Common myeloid progenitor, CD34-positive (primary cell): ENCODE measurements at regions not wholly inside any gene's neighbourhood (a gene's known extent, or its start where the extent isn't known, plus 50 kb on each side); places are given as distances from the start of the nearest gene placed in this dataset.

ENCODE experiments used
- CTCF ChIA-PET: fragments of 350-600 bp; sonication (Branson Sonifier 250); formaldehyde crosslinking; loops from one replicate; lab custom pipeline; 2021; ENCODE audit warnings: antibody characterized with exemption; lab: Charles Lee
- POLR2A ChIA-PET: fragments of 350-600 bp; sonication (Branson Sonifier 250); formaldehyde crosslinking; loops from one replicate; lab custom pipeline; 2021; ENCODE audit warnings: antibody characterized with exemption; lab: Charles Lee
- DNase-seq, 3 donors: peaks; one replicate each; pipeline versions ENCODE4 v3.0.0 to v3.0.0-alpha.2; 2013
- H3K27ac ChIP-seq, 2 experiments: 1 replicate in 1 of 2; 2 replicates in 1 of 2; pipeline ENCODE4 v1.7.0; 2013; ENCODE audit warnings: inconsistent platforms in 2 of 2, low read length in 2 of 2, mild to moderate bottlenecking in 2 of 2, low read depth in 1 of 2, moderate library complexity in 1 of 2; ENCODE audit not compliant: severe bottlenecking in 2 of 2, insufficient read depth in 1 of 2, poor library complexity in 1 of 2
- H3K27me3 ChIP-seq, 5 experiments: replicated peaks in 2 of 5; 1 replicate in 3 of 5; 2 replicates in 2 of 5; pipeline versions ENCODE4 v1.6.1 to v1.7.0; 2013; ENCODE audit warnings: low read length in 4 of 5, mild to moderate bottlenecking in 2 of 5, moderate library complexity in 2 of 5, inconsistent platforms in 1 of 5; ENCODE audit not compliant: insufficient read depth in 5 of 5, control insufficient read depth in 4 of 5
- H3K36me3 ChIP-seq, 4 experiments: 1 replicate in 2 of 4; 2 replicates in 2 of 4; pipeline versions ENCODE4 v1.6.1 to v1.7.0; 2013; ENCODE audit warnings: low read length in 3 of 4, control low read depth in 1 of 4, mild to moderate bottlenecking in 1 of 4; ENCODE audit not compliant: control insufficient read depth in 4 of 4, insufficient read depth in 4 of 4
- H3K4me1 ChIP-seq, 4 experiments: 1 replicate in 3 of 4; 2 replicates in 1 of 4; pipeline versions ENCODE4 v1.6.1 to v1.7.1; 2013; ENCODE audit warnings: low read length in 3 of 4, mild to moderate bottlenecking in 3 of 4, control low read depth in 1 of 4, inconsistent platforms in 1 of 4, moderate library complexity in 1 of 4; ENCODE audit not compliant: control insufficient read depth in 4 of 4, insufficient read depth in 4 of 4; ENCODE audit errors: control extremely low read depth in 1 of 4
- H3K4me3 ChIP-seq, 7 experiments: 1 replicate in 4 of 7; 2 replicates in 3 of 7; pipeline versions ENCODE4 v1.5.1 to v1.7.0; 2013; ENCODE audit warnings: mild to moderate bottlenecking in 7 of 7, low read length in 6 of 7, moderate library complexity in 6 of 7, inconsistent platforms in 2 of 7, low read depth in 2 of 7, control low read depth in 1 of 7; ENCODE audit not compliant: insufficient read depth in 4 of 7, control insufficient read depth in 1 of 7; ENCODE audit errors: extremely low read depth in 1 of 7
- H3K9me3 ChIP-seq, 5 experiments: 1 replicate in 4 of 5; 2 replicates in 1 of 5; pipeline versions ENCODE4 v1.6.1 to v1.7.1; 2013; ENCODE audit warnings: low read length in 4 of 5, mild to moderate bottlenecking in 2 of 5, inconsistent platforms in 1 of 5, low read depth in 1 of 5, moderate library complexity in 1 of 5; ENCODE audit not compliant: control insufficient read depth in 4 of 5, insufficient read depth in 2 of 5; ENCODE audit errors: control extremely low read depth in 1 of 5
- WGBS: methylation state at CpG from one replicate; pipeline ENCODE4 v1.1.5; 2013; ENCODE audit not compliant: insufficient coverage; 5-methylcytosine and 5-hydroxymethylcytosine counted together

DNA sequence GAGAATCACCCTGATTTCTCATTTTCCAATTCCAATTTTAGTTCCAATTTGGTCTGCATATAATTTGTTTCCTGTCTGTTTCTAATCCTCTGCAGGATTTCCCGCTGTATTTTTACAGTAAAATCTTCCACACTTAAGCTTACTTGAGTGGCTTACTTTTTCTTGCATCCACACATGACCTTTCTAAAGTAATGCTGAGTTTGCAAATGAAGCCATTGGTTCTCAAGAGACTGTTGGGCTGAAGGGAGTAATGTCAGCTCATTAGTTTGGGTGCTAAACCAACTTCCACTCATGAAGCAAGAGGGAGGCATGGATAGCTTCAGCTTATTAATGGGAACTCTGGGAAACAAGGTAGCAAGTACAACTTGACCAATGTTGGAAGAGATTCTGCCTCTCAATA lies 146.4 kb downstream of the SNX10 start:
- DNase-seq = no peak
- Histone ChIP-seq H3K4me1 (no peaks in the 10 kb centered on the region), H3K36me3 (peaks cover 0 to 4% (median 0%) of the 10 kb centered on the region in 4 experiments), H3K9me3 (peaks cover 0 to 2% (median 0%) of the 10 kb centered on the region in 5 experiments), H3K27me3 (no peaks in the 10 kb centered on the region), H3K4me3 (no peak overlapping the region), H3K27ac (no peak overlapping the region)
- CTCF ChIA-PET = interaction anchor here (0.7 kb wide), 1 partner anchor 9 kb away, joined by 3 read pairs; no protein-coding TSS in a partner anchor
- POLR2A ChIA-PET = no interaction called here
- WGBS = 100% methylated on average over 1 of the region's 1 CpG

GRCh38 chr7:26439521-26440232 lies 148.0 kb downstream of the SNX10 start:
- POLR2A ChIA-PET = no interaction called here
- no peak overlapping the region for H3K4me3 ChIP-seq
- H3K27ac ChIP-seq = no peak overlapping the region
- CTCF ChIA-PET = no interaction called here
- H3K9me3 ChIP-seq = peaks cover 0 to 2% (median 0%) of the 10 kb centered on the region in 5 experiments
- 100% methylated on average over 6 of the region's 7 CpGs for WGBS
- H3K36me3 ChIP-seq = peaks cover 0 to 5% (median 0%) of the 10 kb centered on the region in 4 experiments
- H3K4me1 ChIP-seq = peaks cover 0 to 2% (median 0%) of the 10 kb centered on the region in 4 experiments
- DNase-seq = no peak
- no peaks in the 10 kb centered on the region for H3K27me3 ChIP-seq

DNA sequence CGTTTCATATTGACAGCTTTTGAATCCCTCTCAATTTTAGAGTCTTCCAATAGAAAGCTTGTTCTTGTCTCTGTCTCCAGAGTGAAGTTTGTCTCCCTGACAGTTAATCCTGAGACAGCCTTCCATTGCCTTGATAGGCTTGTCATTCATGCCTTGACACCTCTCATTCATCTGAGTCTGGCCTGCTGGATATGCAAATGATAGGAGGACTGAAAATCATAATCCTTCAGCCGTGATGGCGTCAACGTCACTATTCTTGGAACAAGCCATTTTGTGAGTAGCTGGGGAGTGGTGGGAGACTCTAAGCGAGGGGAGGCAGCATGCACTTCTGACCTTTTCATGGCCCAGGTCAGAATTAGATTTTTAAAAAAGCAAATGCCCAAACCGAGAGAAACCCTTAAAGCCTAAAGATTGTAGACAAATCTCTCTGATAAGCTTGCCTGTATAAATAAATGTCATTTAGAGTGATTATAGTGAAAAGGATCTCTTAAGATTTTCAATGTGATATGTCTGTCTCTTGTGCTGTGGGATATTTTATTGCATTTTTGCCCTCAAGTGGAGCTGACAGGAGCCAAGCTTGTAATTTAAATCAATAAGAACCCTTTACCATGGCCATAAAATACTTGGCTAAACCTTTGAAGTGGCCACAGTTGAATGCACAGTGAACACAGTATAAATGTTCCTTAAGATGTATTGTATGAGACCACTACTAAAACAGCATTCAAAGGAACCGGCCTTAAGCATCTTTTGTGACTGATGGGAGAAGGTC lies 148.8 kb downstream of the SNX10 start:
- POLR2A ChIA-PET = no interaction called here
- no peak overlapping the region for H3K27ac ChIP-seq
- H3K27me3 ChIP-seq = no peaks in the 10 kb centered on the region
- CTCF ChIA-PET = no interaction called here
- no peak overlapping the region for H3K4me3 ChIP-seq
- 100% methylated on average over 7 of the region's 7 CpGs for WGBS
- peaks cover 0 to 5% (median 0%) of the 10 kb centered on the region in 4 experiments for H3K36me3 ChIP-seq
- H3K4me1 ChIP-seq = peaks cover 0 to 2% (median 0%) of the 10 kb centered on the region in 4 experiments
- peaks cover 0 to 2% (median 0%) of the 10 kb centered on the region in 5 experiments for H3K9me3 ChIP-seq
- no peak for DNase-seq

- ChIA-PET CTCF (no interaction called here), POLR2A (no interaction called here)
- DNase-seq = no peak
- Histone ChIP-seq H3K4me1 (peaks cover 0 to 2% (median 0%) of the 10 kb centered on the region in 4 experiments), H3K36me3 (peaks cover 0 to 5% (median 0%) of the 10 kb centered on the region in 4 experiments), H3K27ac (no peak overlapping the region), H3K27me3 (no peaks in the 10 kb centered on the region), H3K9me3 (peaks cover 0 to 2% (median 0%) of the 10 kb centered on the region in 5 experiments), H3K4me3 (no peak overlapping the region)
- WGBS = 99% methylated on average over 13 of the region's 13 CpGs
Measured at GRCh38 chr7:26441002-26441521, 149.4 kb downstream of the SNX10 start.

- peaks cover 0 to 2% (median 0%) of the 10 kb centered on the region in 5 experiments for H3K9me3 ChIP-seq
- DNase-seq = no peak
- ChIA-PET POLR2A (no interaction called here), CTCF (no interaction called here)
- 92% methylated on average over 7 of the region's 7 CpGs for WGBS
- H3K27me3 ChIP-seq = no peaks in the 10 kb centered on the region
- H3K27ac ChIP-seq = no peak overlapping the region
- H3K36me3 ChIP-seq = peaks cover 0 to 5% (median 0%) of the 10 kb centered on the region in 4 experiments
- H3K4me1 ChIP-seq = peaks cover 0 to 2% (median 0%) of the 10 kb centered on the region in 4 experiments
- no peak overlapping the region for H3K4me3 ChIP-seq
Measured at GRCh38 chr7:26441611-26442277, 150.1 kb downstream of the SNX10 start.

- peaks cover 0 to 2% (median 0%) of the 10 kb centered on the region in 5 experiments for H3K9me3 ChIP-seq
- DNase-seq = no peak
- peaks cover 0 to 5% (median 0%) of the 10 kb centered on the region in 4 experiments for H3K36me3 ChIP-seq
- no peak overlapping the region for H3K27ac ChIP-seq
- WGBS = 95% methylated on average over 3 of the region's 4 CpGs
- no peaks in the 10 kb centered on the region for H3K27me3 ChIP-seq
- H3K4me3 ChIP-seq = no peak overlapping the region
- H3K4me1 ChIP-seq = peaks cover 0 to 2% (median 0%) of the 10 kb centered on the region in 4 experiments
- CTCF ChIA-PET = no interaction called here
- POLR2A ChIA-PET = no interaction called here
Measured at GRCh38 chr7:26443006-26443405, 151.3 kb downstream of the SNX10 start.
